DMS153 (cell line): ENCODE measurements at regions not wholly inside any gene's neighbourhood (a gene's known extent, or its start where the extent isn't known, plus 50 kb on each side); places are given as distances from the start of the nearest gene placed in this dataset.

Experiments
- DNase-seq: peaks from one replicate; lab custom pipeline; 2025; lab: John Stamatoyannopoulos, UW

DNA sequence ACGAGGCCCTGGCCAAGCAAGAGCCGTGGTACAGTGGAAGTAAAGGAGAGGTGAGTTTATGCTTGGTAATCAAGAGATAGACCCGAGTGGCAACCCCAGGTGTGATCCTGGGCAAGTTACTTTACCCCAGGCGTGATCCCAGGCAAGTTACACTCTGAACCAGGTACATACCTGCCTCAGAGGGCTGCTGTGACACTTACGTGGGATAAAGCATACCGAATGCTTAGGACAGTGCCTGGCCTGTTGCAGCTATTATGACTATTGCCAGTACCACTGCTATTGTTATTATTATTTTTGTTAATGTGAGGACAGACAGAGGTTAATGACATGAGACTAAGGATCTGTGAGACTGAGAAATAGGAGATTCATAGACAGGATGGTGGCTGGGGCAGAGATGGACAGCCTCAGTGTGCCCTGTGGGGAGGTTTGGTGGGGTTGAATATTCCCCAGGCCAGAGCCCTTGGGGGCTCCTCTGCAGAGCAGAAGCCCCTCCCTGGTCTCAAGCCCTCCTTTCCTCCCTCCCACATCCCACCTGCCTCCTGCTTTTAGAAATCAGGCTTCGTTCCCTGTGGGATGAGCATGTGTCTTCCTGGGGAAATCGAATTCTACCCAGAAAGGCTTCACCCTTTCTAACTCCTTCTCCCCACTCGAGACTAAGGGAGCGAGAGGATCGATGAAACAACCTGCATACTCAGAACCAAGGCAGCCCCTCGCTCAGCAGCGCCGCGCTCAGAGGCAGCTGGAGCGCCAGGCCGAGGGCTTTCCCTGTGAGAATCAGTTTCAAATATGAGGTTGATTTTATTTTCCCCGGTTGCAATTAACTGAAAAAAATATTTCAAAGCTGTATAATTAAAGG lies 62.0 kb upstream of the SIX3 start:
- DNase-seq: no peak

DNA sequence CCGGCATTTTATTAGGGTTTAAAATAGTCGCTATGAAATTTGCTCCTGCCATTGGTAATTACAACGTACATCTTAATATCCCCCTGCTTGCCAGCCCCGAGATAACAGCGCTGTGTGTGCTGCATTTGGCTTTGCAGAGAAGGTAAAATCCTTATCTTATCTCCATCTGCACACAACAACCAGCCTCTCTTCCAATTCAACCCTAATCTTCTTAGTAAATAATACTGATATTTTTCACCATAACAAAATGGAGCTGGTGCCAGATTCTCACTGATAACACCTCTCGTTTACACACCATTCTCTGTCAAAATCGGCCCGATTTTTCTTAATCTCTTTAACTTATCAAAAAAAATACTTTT lies 61.4 kb upstream of the SIX3 start:
- no peak for DNase-seq

DNA sequence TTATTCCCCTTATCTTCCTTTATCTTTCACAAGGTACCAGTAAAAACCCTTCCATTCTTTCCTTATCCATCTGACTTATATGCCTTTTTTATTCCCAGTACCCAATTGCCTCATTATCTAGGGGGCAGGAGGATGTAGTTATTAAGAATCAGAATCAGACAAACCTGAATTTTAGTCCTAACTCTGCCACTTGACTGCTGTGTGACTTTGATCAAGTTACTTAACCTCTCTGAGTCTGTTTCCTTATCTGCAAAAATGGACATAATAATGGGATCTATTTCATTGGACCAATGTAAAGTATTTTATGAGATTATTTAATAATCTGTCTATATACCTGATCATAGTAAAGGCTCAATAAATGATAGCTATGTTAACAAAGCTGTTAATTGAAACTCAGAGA lies 59.6 kb upstream of the SIX3 start:
- DNase-seq: no peak

DNA sequence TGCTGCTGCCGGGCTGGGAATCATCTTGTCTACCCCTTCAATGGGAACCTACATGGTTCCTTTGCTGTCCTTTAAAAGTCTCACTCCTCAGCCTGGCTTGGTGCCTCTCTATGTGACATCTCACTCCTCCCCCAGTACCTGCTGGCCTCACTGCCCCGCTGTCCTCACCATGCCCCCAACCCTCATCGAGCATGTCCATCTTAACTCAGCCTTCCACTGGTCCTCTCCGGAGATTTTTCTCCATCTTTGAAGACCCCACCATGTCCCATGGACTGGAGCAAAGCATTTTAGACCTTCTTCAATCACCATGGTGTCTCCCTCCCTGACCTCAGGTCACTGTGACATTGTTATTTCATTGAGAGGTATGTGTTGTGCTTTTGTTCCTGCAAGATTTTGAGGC lies 58.1 kb upstream of the SIX3 start:
- no peak for DNase-seq

DNA sequence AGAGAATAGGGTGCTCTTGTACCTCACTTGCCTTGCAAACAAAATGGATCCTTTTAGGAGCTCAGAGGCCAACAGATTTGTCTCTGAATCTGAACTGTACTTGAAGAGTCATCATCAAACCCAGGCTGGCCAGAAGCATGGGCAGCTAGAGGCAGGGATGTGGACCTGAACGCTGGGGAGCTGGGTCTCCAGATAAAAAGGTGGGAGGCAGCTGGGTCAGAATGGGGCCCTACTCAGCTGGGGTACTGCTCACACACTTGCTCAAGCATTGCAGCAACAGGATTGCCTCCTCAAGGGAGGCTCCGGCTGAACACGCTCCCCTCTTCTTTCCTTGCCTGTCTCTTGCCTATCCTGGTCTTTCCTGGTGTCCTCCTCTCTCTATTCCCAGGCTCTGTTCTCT lies 57.3 kb upstream of the SIX3 start:
- DNase-seq: no peak

DNA sequence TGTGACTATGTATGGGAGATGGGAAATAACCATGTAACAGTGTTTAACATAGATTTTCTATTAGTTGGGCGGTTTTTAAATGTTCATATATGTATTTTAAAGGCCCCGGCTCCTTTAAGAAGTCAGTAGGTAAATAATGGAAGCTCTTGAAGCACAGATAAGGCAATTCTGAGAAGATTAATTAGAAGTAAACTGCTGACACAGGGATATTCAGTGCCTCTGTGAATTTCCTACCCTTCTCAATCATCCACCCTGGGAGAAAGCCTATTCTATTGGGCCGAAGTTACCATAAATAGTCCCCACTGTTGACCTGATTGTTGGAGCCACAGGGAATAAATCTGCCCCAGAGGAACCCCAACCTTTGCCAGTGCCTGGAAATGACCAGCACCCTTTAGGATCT lies 56.8 kb upstream of the SIX3 start:
- no peak for DNase-seq

DNA sequence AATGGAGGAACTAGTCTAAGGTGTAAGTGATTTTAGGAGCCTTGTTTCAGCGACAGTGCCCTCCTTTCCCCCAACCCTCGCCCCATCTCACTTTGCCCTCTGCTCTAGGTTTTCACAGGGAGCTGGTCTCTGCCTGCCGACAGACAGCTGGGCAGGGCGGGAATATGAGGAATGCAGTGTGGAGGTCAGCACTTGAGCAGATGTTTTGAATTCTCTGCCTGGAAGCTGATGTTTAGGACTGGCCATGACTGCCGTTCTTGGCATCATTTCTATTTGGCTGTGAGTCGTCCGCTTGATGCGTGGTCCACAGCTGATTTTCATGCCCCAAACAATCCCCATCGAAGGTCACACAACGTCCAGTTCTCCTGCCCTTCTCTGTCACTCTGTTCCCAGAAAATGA lies 55.1 kb upstream of the SIX3 start:
- DNase-seq: no peak

DNA sequence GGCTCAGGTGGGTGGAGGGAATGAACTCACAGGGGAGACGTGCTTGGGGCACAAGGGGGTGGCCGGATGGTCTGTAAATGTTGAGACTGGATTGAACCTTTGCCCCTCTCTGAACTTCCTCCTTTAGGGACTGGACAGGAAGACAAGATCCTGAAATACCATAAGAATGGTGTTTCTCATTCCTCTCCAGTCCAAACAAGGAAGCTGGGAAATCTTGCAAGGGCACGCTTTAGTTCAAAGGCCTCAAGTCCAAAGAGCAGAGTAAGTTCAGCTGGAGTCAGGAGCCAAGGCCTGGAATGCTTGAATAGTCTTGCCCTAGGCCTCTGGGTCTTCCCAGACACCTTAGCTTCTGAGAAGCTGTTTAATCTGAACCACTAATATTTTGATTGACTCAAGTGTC lies 52.4 kb upstream of the SIX3 start:
- no peak for DNase-seq
